HCT116 (cell line): ENCODE measurements at regions not wholly inside any gene's neighbourhood (a gene's known extent, or its start where the extent isn't known, plus 50 kb on each side); places are given as distances from the start of the nearest gene placed in this dataset.

Experiments
- ATAC-seq: fragments of 200-7000 bp; cut with Tn5 transposase; 2 replicates; pipeline ENCODE4 v1.9.1; 2020; ENCODE audit warnings: mild to moderate bottlenecking, moderate library complexity
- BruUV-seq: library from RNA; stranded (reverse); fragments of 400-500 nt; replicated peaks from 2 replicates; lab custom pipeline; 2021; lab: Mats Ljungman, UMichigan
- CTCF ChIA-PET: fragments of 300-600 bp; sonication (Branson Sonifier 250); formaldehyde crosslinking; loops from one replicate; lab custom pipeline; 2021; ENCODE audit warnings: antibody characterized with exemption; lab: Charles Lee
- POLR2A ChIA-PET: fragments of 300-600, 350-600 bp; sonication (Branson Sonifier 250); formaldehyde crosslinking; loops from one replicate; lab custom pipeline; 2021; ENCODE audit warnings: antibody characterized with exemption; lab: Charles Lee
- RAD21 ChIA-PET, 2 experiments: fragments of 300-600 bp; sonication (Branson Sonifier 250); formaldehyde crosslinking; loops; one replicate each; lab custom pipeline; 2023; ENCODE audit warnings: low total read pairs in 2 of 2; ENCODE audit not compliant: uncharacterized antibody in 2 of 2, unreplicated experiment in 2 of 2, low non-redundant PET in 1 of 2; lab: Charles Lee
- DNase-seq: peaks from one replicate; pipeline ENCODE4 v3.0.0-alpha.2; 2010; ENCODE audit warnings: low read depth, low spot score
- H2AFZ ChIP-seq: fragments of 200-600 bp; shearing (Covaris generic), sonication (generic); 2 replicates; pipeline ENCODE4 v1.6.1; 2017; ENCODE audit warnings: low read depth, mixed run types, mixed read lengths, antibody characterized with exemption, low read length; ENCODE audit not compliant: poor library complexity, severe bottlenecking
- H3K27ac ChIP-seq: 2 replicates; pipeline ENCODE4 v1.5.1; 2012; ENCODE audit warnings: low read depth, low read length
- H3K27me3 ChIP-seq: fragments of 200-600 bp; sonication (generic); 2 replicates; pipeline ENCODE4 v1.6.1; 2016; ENCODE audit warnings: mixed run types, low read length, mixed read lengths; ENCODE audit not compliant: insufficient read depth
- H3K36me3 ChIP-seq, 2 experiments: fragments of 200-500 bp in 1 of 2; fragments of 200-600 bp in 1 of 2; sonication (Bioruptor generic) in 1 of 2; sonication (generic) in 1 of 2; 2 replicates each; pipeline versions ENCODE4 v1.5.1 to v1.6.1; 2014 to 2016; ENCODE audit warnings: low read length in 2 of 2, inconsistent platforms in 1 of 2, mixed read lengths in 1 of 2, mixed run types in 1 of 2; ENCODE audit not compliant: insufficient read depth in 2 of 2, control insufficient read depth in 1 of 2
- H3K4me1 ChIP-seq, 2 experiments: fragments of 200-600 bp in 1 of 2; sonication (generic) in 1 of 2; 2 replicates each; pipeline versions ENCODE4 v1.5.1 to v1.6.1; 2012 to 2017; ENCODE audit warnings: low read length in 2 of 2, inconsistent platforms in 1 of 2, mild to moderate bottlenecking in 1 of 2, mixed read lengths in 1 of 2, mixed run types in 1 of 2, moderate library complexity in 1 of 2; ENCODE audit not compliant: insufficient read depth in 2 of 2, control insufficient read depth in 1 of 2
- H3K4me2 ChIP-seq: fragments of 200-600 bp; sonication (generic); 2 replicates; pipeline ENCODE4 v1.6.1; 2017; ENCODE audit warnings: mixed run types, low read length, mixed read lengths
- H3K4me3 ChIP-seq, 2 experiments: fragments of 200-600 bp in 1 of 2; sonication (generic) in 1 of 2; replicated peaks in 1 of 2; 2 replicates each; pipeline ENCODE4 v1.5.1; 2011 to 2016; ENCODE audit warnings: low read length in 2 of 2, control low read depth in 1 of 2, low read depth in 1 of 2, mild to moderate bottlenecking in 1 of 2, mixed read lengths in 1 of 2, mixed run types in 1 of 2
- H3K79me2 ChIP-seq: fragments of 200-600 bp; sonication (generic); 2 replicates; pipeline ENCODE4 v1.6.1; 2017; ENCODE audit warnings: mild to moderate bottlenecking, mixed run types, low read length, moderate library complexity, mixed read lengths; ENCODE audit not compliant: insufficient read depth
- H3K9ac ChIP-seq: fragments of 200-600 bp; sonication (generic); 2 replicates; pipeline ENCODE4 v1.6.1; 2016; ENCODE audit warnings: low read length, mixed read lengths
- H3K9me2 ChIP-seq: fragments of 200-600 bp; sonication (generic), shearing (Covaris generic); 2 replicates; pipeline ENCODE4 v1.6.1; 2017; ENCODE audit warnings: mixed run types, mild to moderate bottlenecking, moderate library complexity; ENCODE audit not compliant: insufficient read depth
- H3K9me3 ChIP-seq, 2 experiments: fragments of 200-500 bp in 1 of 2; fragments of 200-600 bp in 1 of 2; sonication (Bioruptor generic) in 1 of 2; sonication (generic) in 1 of 2; 2 replicates each; pipeline ENCODE4 v1.6.1; 2014 to 2017; ENCODE audit warnings: low read length in 2 of 2, mixed read lengths in 2 of 2, inconsistent platforms in 1 of 2, low read depth in 1 of 2, mild to moderate bottlenecking in 1 of 2, mixed run types in 1 of 2, moderate library complexity in 1 of 2; ENCODE audit not compliant: control insufficient read depth in 1 of 2, insufficient read depth in 1 of 2
- H4K20me1 ChIP-seq: fragments of 200-600 bp; sonication (generic), shearing (Covaris generic); 2 replicates; pipeline ENCODE4 v1.6.1; 2017; ENCODE audit warnings: mixed run types, mild to moderate bottlenecking, moderate library complexity; ENCODE audit not compliant: insufficient read depth
- CBX3 ChIP-seq: IDR thresholded peaks from 2 replicates; pipeline ENCODE4 v1.6.1; 2012; ENCODE audit warnings: low read depth
- CEBPB ChIP-seq: IDR thresholded peaks from 2 replicates; pipeline ENCODE4 v1.6.1; 2012; ENCODE audit warnings: low read depth
- EGR1 ChIP-seq: IDR thresholded peaks from 2 replicates; pipeline ENCODE4 v1.6.1; 2012; ENCODE audit warnings: low read depth
- ELF1 ChIP-seq: IDR thresholded peaks from 2 replicates; pipeline ENCODE4 v1.6.1; 2012; ENCODE audit warnings: low read depth, borderline replicate concordance
- EZH2phosphoT487 ChIP-seq: fragments of 200-600 bp; IDR thresholded peaks from 2 replicates; pipeline ENCODE4 v1.6.1; 2018; ENCODE audit warnings: antibody characterized with exemption, borderline replicate concordance
- FOSL1 ChIP-seq: IDR thresholded peaks from 2 replicates; pipeline ENCODE4 v1.6.1; 2012; ENCODE audit warnings: low read depth
- JUND ChIP-seq: IDR thresholded peaks from 2 replicates; pipeline ENCODE4 v1.6.1; 2012
- MAX ChIP-seq: IDR thresholded peaks from 2 replicates; pipeline ENCODE4 v1.6.1; 2012
- POLR2A ChIP-seq: IDR thresholded peaks from 2 replicates; pipeline ENCODE4 v1.7.0; 2011; ENCODE audit warnings: borderline replicate concordance; ENCODE audit not compliant: insufficient read depth, insufficient read length; ENCODE audit errors: extremely low read depth
- POLR2AphosphoS5 ChIP-seq: IDR thresholded peaks from 2 replicates; pipeline ENCODE4 v1.6.1; 2011; ENCODE audit warnings: mild to moderate bottlenecking, low read depth, low read length, moderate library complexity
- RAD21 ChIP-seq: IDR thresholded peaks from 2 replicates; pipeline ENCODE4 v1.6.1; 2012; ENCODE audit warnings: low read depth, mild to moderate bottlenecking
- REST ChIP-seq: IDR thresholded peaks from 2 replicates; pipeline ENCODE4 v1.6.1; 2012; ENCODE audit warnings: low read depth
- SIN3A ChIP-seq: IDR thresholded peaks from 2 replicates; pipeline ENCODE4 v1.6.1; 2012; ENCODE audit warnings: low read depth
- SP1 ChIP-seq: IDR thresholded peaks from 2 replicates; pipeline ENCODE4 v1.6.1; 2012; ENCODE audit warnings: low read depth
- TCF7L2 ChIP-seq: IDR thresholded peaks from 2 replicates; pipeline ENCODE4 v1.7.0; 2011; ENCODE audit warnings: borderline replicate concordance, inconsistent platforms; ENCODE audit not compliant: insufficient read depth, insufficient read length; ENCODE audit errors: extremely low read depth
- YY1 ChIP-seq: IDR thresholded peaks from 2 replicates; pipeline ENCODE4 v1.6.1; 2011; ENCODE audit warnings: low read length, low read depth, moderate library complexity, mild to moderate bottlenecking; ENCODE audit not compliant: insufficient replicate concordance; ENCODE audit errors: extremely low read depth
- ZBTB33 ChIP-seq: IDR thresholded peaks from 2 replicates; pipeline ENCODE4 v1.6.1; 2011; ENCODE audit warnings: mild to moderate bottlenecking, low read length, moderate library complexity; ENCODE audit not compliant: insufficient replicate concordance; ENCODE audit errors: extremely low read depth
- intact Hi-C: fragments of 100-400 bp; cut with micrococcal nuclease; formaldehyde crosslinking; loops from 2 replicates; pipeline ENCODE4 v1.10.0; 2022

- ATAC-seq (no peak), DNase-seq (no peak)
- ChIA-PET CTCF (no interaction called here), RAD21 (no interaction called here), POLR2A (no interaction called here)
- no TSS peak for BruUV-seq
- Histone ChIP-seq H3K9me3 (no peaks in the 10 kb centered on the region), H4K20me1 (no peaks in the 10 kb centered on the region), H2AFZ (no peak overlapping the region), H3K4me2 (no peak overlapping the region), H3K9ac (no peak overlapping the region), H3K27me3 (no peaks in the 10 kb centered on the region), H3K27ac (no peak overlapping the region), H3K79me2 (no peaks in the 10 kb centered on the region), H3K4me3 (no peak overlapping the region), H3K4me1 (no peaks in the 10 kb centered on the region), H3K9me2 (no peaks in the 10 kb centered on the region), H3K36me3 (no peaks in the 10 kb centered on the region)
- TF ChIP-seq CEBPB = no peak
- no peak for TF ChIP-seq MAX
- no peak for TF ChIP-seq RAD21
- TF ChIP-seq FOSL1 = no peak
- TF ChIP-seq EZH2phosphoT487 = no peak
- TF ChIP-seq JUND = no peak
- no peak for TF ChIP-seq EGR1
- TF ChIP-seq POLR2AphosphoS5 = no peak
- TF ChIP-seq SIN3A = no peak
- TF ChIP-seq YY1 = no peak
- no peak for TF ChIP-seq TCF7L2
- TF ChIP-seq POLR2A = no peak
- TF ChIP-seq SP1 = no peak
- TF ChIP-seq CBX3 = no peak
- TF ChIP-seq REST = no peak
- no peak for TF ChIP-seq ZBTB33
- no peak for TF ChIP-seq ELF1
- intact Hi-C loops = no loop called here
Measured at GRCh38 chr2:154978710-154979109, 280.2 kb downstream of the KCNJ3 start.
